ENCODE measurements at regions not wholly inside any gene's neighbourhood (a gene's known extent, or its start where the extent isn't known, plus 50 kb on each side); places are given as distances from the start of the nearest gene placed in this dataset.

GRCh38 chr10:91167406-91167805, 53.1 kb upstream of the PCGF5 start:
- DNase-seq, result no peak
- Histone ChIP-seq H3K4me2 (ENCODE audit: insufficient read depth, low read length) (peak overlapping the region; percentile 9; the same call in 1 of the 2 replicates), H3K9ac (ENCODE audit: low read depth, low read length) (no peak overlapping the region), H4K20me1 (ENCODE audit: insufficient read depth, low read length) (peaks cover 34% of the 10 kb centered on the region; the same call in 1 of the 2 replicates), H3K27ac (ENCODE audit: low read length) (no peak overlapping the region), H3K4me3 (ENCODE audit: low read depth in 1 of 2, low read length in 2 of 2) (no peak overlapping the region), H2AFZ (ENCODE audit: low read depth, low read length) (no peak overlapping the region), H3K9me3 (ENCODE audit: insufficient read depth, low read length, severe bottlenecking) (no peaks in the 10 kb centered on the region), H3K4me1 (ENCODE audit: insufficient read depth, low read length) (peaks cover 31% of the 10 kb centered on the region), H3K36me3 (ENCODE audit: insufficient read depth, low read length) (no peaks in the 10 kb centered on the region; the same call in 1 of the 2 replicates), H3K79me2 (ENCODE audit: insufficient read depth, low read length) (peaks cover 98% of the 10 kb centered on the region), H3K27me3 (ENCODE audit: insufficient read depth, low read length, poor library complexity) (no peaks in the 10 kb centered on the region)
- TF ChIP-seq EZH2 (IDR thresholded peaks at IDR 0.05; ENCODE audit: borderline replicate concordance, low read depth, low read length, severe bottlenecking) (no peak), CTCF (IDR thresholded peaks at IDR 0.05; ENCODE audit: borderline replicate concordance, extremely low read depth, low read length, poor library complexity, severe bottlenecking) (no peak)
- no peak for ATAC-seq (ENCODE audit: insufficient read depth, low read depth)

GRCh38 chr10:91170418-91170817, 50.0 kb upstream of the PCGF5 start:
- no peak overlapping the region for H3K27ac ChIP-seq (ENCODE audit: low read length)
- no peaks in the 10 kb centered on the region for H3K27me3 ChIP-seq (ENCODE audit: insufficient read depth, low read length, poor library complexity)
- H2AFZ ChIP-seq (ENCODE audit: low read depth, low read length), result no peak overlapping the region
- H3K36me3 ChIP-seq (ENCODE audit: insufficient read depth, low read length), result peaks cover 11% of the 10 kb centered on the region; the same call in 1 of the 2 replicates
- H3K79me2 ChIP-seq (ENCODE audit: insufficient read depth, low read length), result peaks cover 100% of the 10 kb centered on the region
- no peak for DNase-seq
- peaks cover 3% of the 10 kb centered on the region for H3K9me3 ChIP-seq (ENCODE audit: insufficient read depth, low read length, severe bottlenecking)
- TF ChIP-seq CTCF (IDR thresholded peaks at IDR 0.05; ENCODE audit: borderline replicate concordance, extremely low read depth, low read length, poor library complexity, severe bottlenecking), result no peak
- no peak for TF ChIP-seq EZH2 (IDR thresholded peaks at IDR 0.05; ENCODE audit: borderline replicate concordance, low read depth, low read length, severe bottlenecking)
- H4K20me1 ChIP-seq (ENCODE audit: insufficient read depth, low read length), result peaks cover 32% of the 10 kb centered on the region; the same call in 1 of the 2 replicates
- H3K4me1 ChIP-seq (ENCODE audit: insufficient read depth, low read length), result peaks cover 13% of the 10 kb centered on the region; the same call in 1 of the 2 replicates
- no peak for ATAC-seq (ENCODE audit: insufficient read depth, low read depth)
- no peak overlapping the region for H3K4me2 ChIP-seq (ENCODE audit: insufficient read depth, low read length)
- H3K4me3 ChIP-seq (ENCODE audit: low read depth in 1 of 2, low read length in 2 of 2), result no peak overlapping the region
- H3K9ac ChIP-seq (ENCODE audit: low read depth, low read length), result no peak overlapping the region
